ENCODE measurements at regions not wholly inside any gene's neighbourhood (a gene's known extent, or its start where the extent isn't known, plus 50 kb on each side); places are given as distances from the start of the nearest gene placed in this dataset.
A peak's percentile ranks its signal among the peaks of the same experiment; 100 is the strongest.

DNA sequence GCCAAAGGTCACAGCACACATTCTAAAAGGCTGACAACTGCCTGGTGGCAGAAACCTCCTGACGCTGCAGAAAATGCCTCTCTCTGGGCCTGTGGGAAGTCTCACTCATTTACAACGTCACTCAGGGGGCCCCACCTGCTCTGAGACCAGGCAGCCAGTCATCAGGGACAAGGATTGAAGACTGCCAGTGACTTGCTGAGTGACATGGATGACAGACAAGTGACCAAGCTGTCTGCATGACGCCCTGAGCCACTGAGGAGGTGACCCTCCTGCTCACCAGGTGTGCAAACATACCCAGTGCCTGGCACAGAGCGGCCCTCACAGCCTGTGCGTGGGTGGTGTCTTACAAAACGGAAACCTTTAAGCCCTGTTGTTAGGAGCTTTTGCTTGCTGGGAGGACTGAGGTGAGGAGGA is 392.4 kb downstream of the TNS1 start:
- Mint-ChIP-seq H3K4me3 (ENCODE audit: unreplicated experiment) (no peak overlapping the region), H3K9me3 (ENCODE audit: unreplicated experiment) (peaks cover 2% of the 10 kb centered on the region), H3K36me3 (ENCODE audit: low read depth, unreplicated experiment) (peaks cover 1% of the 10 kb centered on the region), H3K4me1 (ENCODE audit: low read depth, unreplicated experiment) (peaks cover 9% of the 10 kb centered on the region), H3K27me3 (ENCODE audit: low read depth, unreplicated experiment) (peaks cover 2% of the 10 kb centered on the region), H3K27ac (ENCODE audit: unreplicated experiment) (peak overlapping the region; percentile 10)
- Histone ChIP-seq H3K27me3 (ENCODE audit: insufficient read depth, low read length) (peaks cover 5% of the 10 kb centered on the region), H3K4me3 (ENCODE audit: insufficient read depth, low read depth, low read length) (no peak overlapping the region), H4K20me1 (ENCODE audit: insufficient read depth, low read length) (no peaks in the 10 kb centered on the region), H3K36me3 (ENCODE audit: insufficient read depth, low read length) (no peaks in the 10 kb centered on the region), H3K27ac (ENCODE audit: low read depth, low read length) (no peak overlapping the region), H3K4me1 (ENCODE audit: insufficient read depth, low read length) (peaks cover 2% of the 10 kb centered on the region), H3K9me3 (ENCODE audit: insufficient read depth, low read depth, low read length) (no peaks in the 10 kb centered on the region), H3K79me2 (ENCODE audit: insufficient read depth, low read length) (no peaks in the 10 kb centered on the region), H2AFZ (ENCODE audit: low read depth, low read length) (no peak overlapping the region), H3K4me2 (ENCODE audit: low read length) (no peak overlapping the region), H3K9ac (ENCODE audit: low read length) (no peak overlapping the region)
- FAIRE-seq: no peak
- TF ChIP-seq, protein P1, sequence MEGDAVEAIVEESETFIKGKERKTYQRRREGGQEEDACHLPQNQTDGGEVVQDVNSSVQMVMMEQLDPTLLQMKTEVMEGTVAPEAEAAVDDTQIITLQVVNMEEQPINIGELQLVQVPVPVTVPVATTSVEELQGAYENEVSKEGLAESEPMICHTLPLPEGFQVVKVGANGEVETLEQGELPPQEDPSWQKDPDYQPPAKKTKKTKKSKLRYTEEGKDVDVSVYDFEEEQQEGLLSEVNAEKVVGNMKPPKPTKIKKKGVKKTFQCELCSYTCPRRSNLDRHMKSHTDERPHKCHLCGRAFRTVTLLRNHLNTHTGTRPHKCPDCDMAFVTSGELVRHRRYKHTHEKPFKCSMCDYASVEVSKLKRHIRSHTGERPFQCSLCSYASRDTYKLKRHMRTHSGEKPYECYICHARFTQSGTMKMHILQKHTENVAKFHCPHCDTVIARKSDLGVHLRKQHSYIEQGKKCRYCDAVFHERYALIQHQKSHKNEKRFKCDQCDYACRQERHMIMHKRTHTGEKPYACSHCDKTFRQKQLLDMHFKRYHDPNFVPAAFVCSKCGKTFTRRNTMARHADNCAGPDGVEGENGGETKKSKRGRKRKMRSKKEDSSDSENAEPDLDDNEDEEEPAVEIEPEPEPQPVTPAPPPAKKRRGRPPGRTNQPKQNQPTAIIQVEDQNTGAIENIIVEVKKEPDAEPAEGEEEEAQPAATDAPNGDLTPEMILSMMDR (IDR thresholded peaks at IDR 0.05; ENCODE audit: insufficient read depth, low read depth, low read length): no peak
- TF ChIP-seq EZH2 (IDR thresholded peaks at IDR 0.05; ENCODE audit: insufficient read depth, low read length): no peak
- DNase-seq (ENCODE audit: low read depth): no peak

- Histone ChIP-seq H3K9ac (ENCODE audit: low read length) (no peak overlapping the region), H4K20me1 (ENCODE audit: insufficient read depth, low read length) (no peaks in the 10 kb centered on the region), H3K36me3 (ENCODE audit: insufficient read depth, low read length) (no peaks in the 10 kb centered on the region), H3K9me3 (ENCODE audit: insufficient read depth, low read depth, low read length) (no peaks in the 10 kb centered on the region), H3K79me2 (ENCODE audit: insufficient read depth, low read length) (no peaks in the 10 kb centered on the region), H3K27ac (ENCODE audit: low read depth, low read length) (no peak overlapping the region), H3K4me1 (ENCODE audit: insufficient read depth, low read length) (peaks cover 2% of the 10 kb centered on the region), H3K4me2 (ENCODE audit: low read length) (no peak overlapping the region), H3K4me3 (ENCODE audit: insufficient read depth, low read depth, low read length) (no peak overlapping the region), H2AFZ (ENCODE audit: low read depth, low read length) (no peak overlapping the region), H3K27me3 (ENCODE audit: insufficient read depth, low read length) (peaks cover 5% of the 10 kb centered on the region)
- Mint-ChIP-seq H3K9me3 (ENCODE audit: unreplicated experiment) (peaks cover 2% of the 10 kb centered on the region), H3K4me3 (ENCODE audit: unreplicated experiment) (no peak overlapping the region), H3K36me3 (ENCODE audit: low read depth, unreplicated experiment) (peaks cover 1% of the 10 kb centered on the region), H3K27me3 (ENCODE audit: low read depth, unreplicated experiment) (peaks cover 2% of the 10 kb centered on the region), H3K27ac (ENCODE audit: unreplicated experiment) (peak overlapping the region; percentile 10), H3K4me1 (ENCODE audit: low read depth, unreplicated experiment) (peaks cover 13% of the 10 kb centered on the region)
- TF ChIP-seq, protein P1 (IDR thresholded peaks at IDR 0.05; ENCODE audit: insufficient read depth, low read depth, low read length): no peak
- FAIRE-seq: no peak
- DNase-seq (ENCODE audit: low read depth): no peak
Observed at GRCh38 chr2:217609952-217610351, 392.8 kb downstream of the TNS1 start.

DNA sequence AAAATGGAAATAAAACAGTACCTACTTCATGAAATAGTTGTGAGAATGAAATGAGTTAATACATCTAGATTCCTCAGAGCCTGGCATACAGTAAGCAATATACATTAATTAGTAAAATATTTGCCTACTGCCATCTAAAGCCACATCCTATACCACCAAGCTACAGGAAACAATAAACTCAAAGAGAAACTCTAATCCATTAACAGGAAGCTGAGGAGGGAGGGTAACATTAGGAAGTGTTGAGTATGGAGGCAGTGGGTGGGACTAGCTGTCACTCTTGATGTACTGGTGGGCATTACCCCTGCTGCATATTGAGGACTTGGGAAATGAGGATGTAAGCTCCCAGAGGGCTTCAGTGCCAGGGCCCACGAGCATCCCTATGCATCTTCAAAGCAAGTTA is 396.5 kb downstream of the TNS1 start:
- Histone ChIP-seq H3K9me3 (ENCODE audit: insufficient read depth, low read depth, low read length) (no peaks in the 10 kb centered on the region), H3K79me2 (ENCODE audit: insufficient read depth, low read length) (no peaks in the 10 kb centered on the region), H3K4me1 (ENCODE audit: insufficient read depth, low read length) (peaks cover 2% of the 10 kb centered on the region), H3K4me3 (ENCODE audit: insufficient read depth, low read depth, low read length) (no peak overlapping the region), H3K27ac (ENCODE audit: low read depth, low read length) (no peak overlapping the region), H3K36me3 (ENCODE audit: insufficient read depth, low read length) (no peaks in the 10 kb centered on the region), H3K4me2 (ENCODE audit: low read length) (no peak overlapping the region), H2AFZ (ENCODE audit: low read depth, low read length) (no peak overlapping the region), H4K20me1 (ENCODE audit: insufficient read depth, low read length) (no peaks in the 10 kb centered on the region), H3K27me3 (ENCODE audit: insufficient read depth, low read length) (peaks cover 9% of the 10 kb centered on the region), H3K9ac (ENCODE audit: low read length) (no peak overlapping the region)
- Mint-ChIP-seq H3K36me3 (ENCODE audit: low read depth, unreplicated experiment) (peaks cover 4% of the 10 kb centered on the region), H3K9me3 (ENCODE audit: unreplicated experiment) (peaks cover 2% of the 10 kb centered on the region), H3K27ac (ENCODE audit: unreplicated experiment) (no peak overlapping the region), H3K4me3 (ENCODE audit: unreplicated experiment) (no peak overlapping the region), H3K27me3 (ENCODE audit: low read depth, unreplicated experiment) (peaks cover 2% of the 10 kb centered on the region), H3K4me1 (ENCODE audit: low read depth, unreplicated experiment) (peaks cover 18% of the 10 kb centered on the region)
- DNase-seq (ENCODE audit: low read depth) (no peak), FAIRE-seq (no peak)
- TF ChIP-seq, protein P1 (IDR thresholded peaks at IDR 0.05; ENCODE audit: insufficient read depth, low read depth, low read length): no peak
- no peak for TF ChIP-seq EZH2 (IDR thresholded peaks at IDR 0.05; ENCODE audit: insufficient read depth, low read length)
